Endodermal cell (in vitro differentiated cells): ENCODE measurements at regions not wholly inside any gene's neighbourhood (a gene's known extent, or its start where the extent isn't known, plus 50 kb on each side); places are given as distances from the start of the nearest gene placed in this dataset.

Experiments
- DNase-seq: peaks from one replicate; pipeline ENCODE4 v3.0.0-alpha.2; 2017
- H3K27ac ChIP-seq: 2 replicates; pipeline ENCODE4 v1.5.1; 2013; ENCODE audit warnings: mild to moderate bottlenecking, low read depth, low read length, moderate library complexity
- H3K27me3 ChIP-seq: 2 replicates; pipeline ENCODE4 v1.6.1; 2013; ENCODE audit warnings: mild to moderate bottlenecking, low read length, moderate library complexity; ENCODE audit not compliant: insufficient read depth, control insufficient read depth, poor library complexity, severe bottlenecking
- H3K36me3 ChIP-seq: 2 replicates; pipeline ENCODE4 v1.7.0; 2013; ENCODE audit warnings: mild to moderate bottlenecking, low read length, moderate library complexity; ENCODE audit not compliant: control insufficient read depth, insufficient read depth
- H3K4me1 ChIP-seq: one replicate; pipeline ENCODE4 v1.7.0; 2013; ENCODE audit warnings: low read length; ENCODE audit not compliant: control insufficient read depth, insufficient read depth
- H3K4me3 ChIP-seq: 2 replicates; pipeline ENCODE4 v1.5.1; 2013; ENCODE audit warnings: mild to moderate bottlenecking, low read length, moderate library complexity
- H3K9ac ChIP-seq: 2 replicates; pipeline ENCODE4 v1.6.1; 2013; ENCODE audit warnings: mild to moderate bottlenecking, low read length, moderate library complexity; ENCODE audit not compliant: poor library complexity, severe bottlenecking; ENCODE audit errors: extremely low read depth
- H3K9me3 ChIP-seq: 2 replicates; pipeline ENCODE4 v1.6.1; 2013; ENCODE audit warnings: mild to moderate bottlenecking, low read length, moderate library complexity; ENCODE audit not compliant: control insufficient read depth
- H3K27ac Mint-ChIP-seq: 2 replicates; pipeline ENCODE4 v1.8.0; 2020; ENCODE audit warnings: mixed read lengths
- H3K27me3 Mint-ChIP-seq: 2 replicates; pipeline ENCODE4 v1.8.0; 2021; ENCODE audit warnings: mild to moderate bottlenecking, mixed read lengths; ENCODE audit not compliant: insufficient read depth
- H3K36me3 Mint-ChIP-seq: 2 replicates; pipeline ENCODE4 v1.8.0; 2020; ENCODE audit warnings: low read depth, mixed read lengths
- H3K4me1 Mint-ChIP-seq: 2 replicates; pipeline ENCODE4 v1.8.0; 2020; ENCODE audit warnings: mixed read lengths
- H3K4me3 Mint-ChIP-seq: 2 replicates; pipeline ENCODE4 v1.8.0; 2020; ENCODE audit warnings: mild to moderate bottlenecking, moderate library complexity, mixed read lengths
- H3K9me3 Mint-ChIP-seq: 2 replicates; pipeline ENCODE4 v1.8.0; 2020; ENCODE audit warnings: mild to moderate bottlenecking, mixed read lengths
- WGBS, 2 experiments: methylation state at CpG; one replicate each; pipeline versions ENCODE4 v1.1.5 to v1.1.7; 2013; ENCODE audit warnings: missing lambda C conversion rate in 2 of 2, mixed read lengths in 1 of 2; ENCODE audit not compliant: insufficient coverage in 1 of 2, insufficient read length in 1 of 2; 5-methylcytosine and 5-hydroxymethylcytosine counted together
- TF ChIP-seq, protein P1 (sequence below): fragments of 200-600 bp; sonication (generic); conservative IDR thresholded peaks from 2 replicates; pipeline ENCODE4 v1.5.0; 2021; ENCODE audit warnings: antibody characterized with exemption, mild to moderate bottlenecking

GRCh38 chr3:153426344-153426743, 264.3 kb downstream of the RAP2B start:
- H3K27ac ChIP-seq, result no peak overlapping the region
- Mint-ChIP-seq H3K27ac (no peak overlapping the region), H3K27me3 (no peaks in the 10 kb centered on the region)

DNA sequence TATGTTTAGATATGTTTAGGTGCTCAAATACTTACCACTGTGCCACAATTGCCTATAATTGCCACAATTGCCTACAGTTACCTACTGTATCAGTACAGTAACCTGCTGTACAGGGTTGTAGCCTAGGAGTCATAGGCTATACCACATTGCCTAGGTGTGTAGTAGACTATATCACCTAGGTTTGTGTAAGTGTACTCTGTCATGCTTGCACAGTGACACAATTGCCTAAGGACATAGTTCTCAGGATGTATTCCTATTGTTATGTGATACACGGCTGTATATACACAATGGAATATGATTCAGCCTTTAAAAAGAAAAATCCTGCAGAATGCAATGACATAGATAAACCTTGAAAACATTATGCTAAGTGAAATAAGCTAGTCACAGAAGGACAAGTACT, 264.8 kb downstream of the RAP2B start:
- Histone ChIP-seq H3K4me1 (no peaks in the 10 kb centered on the region), H3K4me3 (no peak overlapping the region), H3K36me3 (no peaks in the 10 kb centered on the region), H3K9ac (no peak overlapping the region), H3K9me3 (peaks cover 12% of the 10 kb centered on the region), H3K27me3 (no peaks in the 10 kb centered on the region), H3K27ac (no peak overlapping the region)
- Mint-ChIP-seq H3K27me3 (no peaks in the 10 kb centered on the region), H3K4me3 (no peak overlapping the region), H3K4me1 (no peaks in the 10 kb centered on the region), H3K36me3 (no peaks in the 10 kb centered on the region), H3K27ac (no peak overlapping the region), H3K9me3 (peaks cover 15% of the 10 kb centered on the region)
- no peak for DNase-seq
- TF ChIP-seq, protein P1, sequence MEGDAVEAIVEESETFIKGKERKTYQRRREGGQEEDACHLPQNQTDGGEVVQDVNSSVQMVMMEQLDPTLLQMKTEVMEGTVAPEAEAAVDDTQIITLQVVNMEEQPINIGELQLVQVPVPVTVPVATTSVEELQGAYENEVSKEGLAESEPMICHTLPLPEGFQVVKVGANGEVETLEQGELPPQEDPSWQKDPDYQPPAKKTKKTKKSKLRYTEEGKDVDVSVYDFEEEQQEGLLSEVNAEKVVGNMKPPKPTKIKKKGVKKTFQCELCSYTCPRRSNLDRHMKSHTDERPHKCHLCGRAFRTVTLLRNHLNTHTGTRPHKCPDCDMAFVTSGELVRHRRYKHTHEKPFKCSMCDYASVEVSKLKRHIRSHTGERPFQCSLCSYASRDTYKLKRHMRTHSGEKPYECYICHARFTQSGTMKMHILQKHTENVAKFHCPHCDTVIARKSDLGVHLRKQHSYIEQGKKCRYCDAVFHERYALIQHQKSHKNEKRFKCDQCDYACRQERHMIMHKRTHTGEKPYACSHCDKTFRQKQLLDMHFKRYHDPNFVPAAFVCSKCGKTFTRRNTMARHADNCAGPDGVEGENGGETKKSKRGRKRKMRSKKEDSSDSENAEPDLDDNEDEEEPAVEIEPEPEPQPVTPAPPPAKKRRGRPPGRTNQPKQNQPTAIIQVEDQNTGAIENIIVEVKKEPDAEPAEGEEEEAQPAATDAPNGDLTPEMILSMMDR, result no peak
- WGBS, 2 experiments, result 100% methylated on average over 1 of the region's 1 CpG

More at GRCh38 chr3:153426344-153426743, 264.3 kb downstream of the RAP2B start:
- 85 to 99% methylated on average over 3 to 4 of the region's 4 CpGs for WGBS, 2 experiments
- Histone ChIP-seq H3K4me1 (no peaks in the 10 kb centered on the region), H3K9ac (no peak overlapping the region), H3K36me3 (no peaks in the 10 kb centered on the region), H3K27me3 (no peaks in the 10 kb centered on the region), H3K9me3 (peaks cover 12% of the 10 kb centered on the region), H3K4me3 (no peak overlapping the region)
- H3K4me3 Mint-ChIP-seq, result no peak overlapping the region
- H3K4me1 Mint-ChIP-seq, result no peaks in the 10 kb centered on the region
- H3K36me3 Mint-ChIP-seq, result no peaks in the 10 kb centered on the region
- no peak for DNase-seq
- H3K9me3 Mint-ChIP-seq, result peaks cover 15% of the 10 kb centered on the region
- TF ChIP-seq, protein P1, result no peak

GRCh38 chr3:153429821-153430220, 267.8 kb downstream of the RAP2B start:
- Histone ChIP-seq H3K4me1 (no peaks in the 10 kb centered on the region), H3K9me3 (no peaks in the 10 kb centered on the region), H3K36me3 (no peaks in the 10 kb centered on the region), H3K4me3 (no peak overlapping the region), H3K27me3 (no peaks in the 10 kb centered on the region), H3K27ac (no peak overlapping the region), H3K9ac (no peak overlapping the region)
- WGBS, 2 experiments, result 92 to 98% methylated on average over 2 to 4 of the region's 4 CpGs
- H3K4me1 Mint-ChIP-seq, result no peaks in the 10 kb centered on the region
- H3K27me3 Mint-ChIP-seq, result no peaks in the 10 kb centered on the region
- no peak overlapping the region for H3K4me3 Mint-ChIP-seq
- TF ChIP-seq, protein P1, result no peak
- H3K9me3 Mint-ChIP-seq, result peaks cover 2% of the 10 kb centered on the region
- DNase-seq, result no peak
- no peaks in the 10 kb centered on the region for H3K36me3 Mint-ChIP-seq
- no peak overlapping the region for H3K27ac Mint-ChIP-seq
